T47D (cell line): ENCODE measurements at regions not wholly inside any gene's neighbourhood (a gene's known extent, or its start where the extent isn't known, plus 50 kb on each side); places are given as distances from the start of the nearest gene placed in this dataset.

ENCODE experiments used
- DNase-seq, 2 experiments: peaks; one replicate each; pipeline versions ENCODE4 v3.0.0 to v3.0.0-alpha.2; 2011 to 2012; ENCODE audit warnings: low read depth in 1 of 2, low spot score in 1 of 2
- JUND ChIP-seq: IDR thresholded peaks from 2 replicates; pipeline ENCODE4 v1.6.1; 2012; ENCODE audit warnings: low read depth
- in situ Hi-C: cut with HindIII; loops from 2 replicates; pipeline ENCODE4 v1.10.0; 2016; ENCODE audit warnings: low sequenced_read_pairs, low pct_unique_long_range_greater_than_20kb

DNA sequence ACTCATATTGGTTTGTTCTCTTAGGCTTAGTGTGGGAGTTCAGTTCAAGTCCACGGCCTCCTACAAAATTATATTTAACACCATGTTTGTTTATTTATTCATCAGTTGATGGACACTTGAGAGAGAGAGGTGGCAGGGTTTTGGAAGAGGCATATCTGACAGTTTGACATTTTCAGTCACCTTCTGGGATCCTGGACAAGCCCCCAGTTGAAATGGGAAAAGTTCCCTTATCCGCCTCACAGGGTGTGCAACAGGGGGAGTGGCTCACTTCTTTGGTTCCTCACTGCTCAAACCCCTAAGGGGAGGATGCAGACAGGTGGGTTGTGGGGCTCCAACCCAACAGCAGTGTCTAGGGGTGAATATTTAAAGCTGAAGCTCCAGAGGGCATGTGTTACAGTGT is 52.3 kb upstream of the TNFSF18 start:
- in situ Hi-C loops = no loop called here
- no peak for DNase-seq
- TF ChIP-seq JUND = no peak

DNA sequence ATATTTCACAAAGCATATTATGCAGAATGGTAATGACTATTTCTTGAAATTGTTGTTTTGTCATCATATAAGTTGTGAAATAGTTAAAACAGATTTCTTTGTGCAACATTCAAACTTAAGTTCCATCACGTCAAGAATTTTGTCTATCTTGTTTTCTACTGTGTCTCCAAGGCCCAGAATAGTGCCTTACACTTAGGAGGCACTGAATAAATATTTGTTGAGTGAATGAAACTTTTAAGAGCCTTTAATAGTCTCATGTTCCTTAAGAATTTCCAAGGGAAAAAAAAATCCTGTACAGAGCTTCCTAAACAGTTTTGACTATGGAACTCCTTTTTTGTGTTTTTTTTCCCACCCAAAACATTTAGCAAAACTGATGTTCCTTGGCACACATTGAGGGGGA is 50.8 kb upstream of the TNFSF18 start:
- in situ Hi-C loops = no loop called here
- DNase-seq = no peak
- TF ChIP-seq JUND = no peak

DNA sequence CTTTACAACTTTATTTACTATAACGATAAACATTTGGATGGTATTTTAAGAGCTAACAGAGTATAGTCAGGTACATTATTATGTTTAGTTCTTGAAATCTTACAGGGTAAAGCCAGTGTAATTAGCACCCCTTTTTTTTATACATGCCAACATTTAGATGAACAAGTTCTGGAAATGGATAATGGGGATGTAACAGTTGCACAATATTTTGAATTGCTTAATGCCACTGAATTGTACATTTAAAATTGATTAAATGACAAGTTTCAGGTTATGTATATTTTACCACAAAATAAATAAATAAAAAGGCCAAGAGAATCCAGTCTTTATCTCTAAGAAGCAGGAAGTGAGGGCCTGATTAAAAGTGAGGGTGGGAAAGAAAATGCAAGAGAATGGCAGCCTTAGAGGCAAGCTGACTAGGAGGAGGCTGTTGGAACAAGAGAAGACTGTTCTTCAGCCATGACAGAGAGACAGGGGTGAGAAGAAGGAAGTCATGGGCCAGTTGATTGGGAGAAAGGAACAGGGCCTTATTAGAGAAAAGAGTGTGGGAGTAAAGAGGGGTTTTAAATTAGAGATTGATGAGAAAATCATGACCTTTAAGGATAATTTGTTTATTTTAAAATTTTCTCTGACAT is 49.9 kb upstream of the TNFSF18 start:
- in situ Hi-C loops = no loop called here
- no peak for DNase-seq
- TF ChIP-seq JUND = no peak
